HG02884 (cell line): ENCODE measurements at regions not wholly inside any gene's neighbourhood (a gene's known extent, or its start where the extent isn't known, plus 50 kb on each side); places are given as distances from the start of the nearest gene placed in this dataset.
A peak's percentile ranks its signal among the peaks of the same experiment; 100 is the strongest.

ENCODE experiments used
- ATAC-seq: cut with Tn5 transposase; IDR thresholded peaks from one replicate; pipeline ENCODE4 v1.9.1; 2021; ENCODE audit warnings: mild to moderate bottlenecking, moderate library complexity; ENCODE audit not compliant: unreplicated experiment

DNA sequence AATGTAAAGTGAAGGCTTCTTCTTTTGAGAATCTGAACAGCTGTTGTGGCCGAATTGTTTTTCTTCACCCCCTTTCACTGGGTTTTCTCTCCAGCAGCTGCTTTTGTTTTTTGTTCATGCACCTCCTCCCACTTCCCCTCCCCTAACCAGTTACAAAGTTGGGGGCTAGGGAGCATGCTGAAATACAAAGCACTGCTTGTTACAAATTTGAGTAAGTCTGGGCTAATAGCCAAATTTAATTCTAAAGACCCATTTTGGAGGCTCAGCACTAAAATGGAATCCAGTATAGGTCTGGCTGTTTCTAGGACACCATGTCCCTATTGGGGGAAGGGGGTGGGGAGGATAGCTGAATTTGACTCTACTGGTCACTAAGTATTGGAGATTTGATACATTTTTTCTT lies 89.2 kb upstream of the GPM6B start:
- no peak for ATAC-seq

DNA sequence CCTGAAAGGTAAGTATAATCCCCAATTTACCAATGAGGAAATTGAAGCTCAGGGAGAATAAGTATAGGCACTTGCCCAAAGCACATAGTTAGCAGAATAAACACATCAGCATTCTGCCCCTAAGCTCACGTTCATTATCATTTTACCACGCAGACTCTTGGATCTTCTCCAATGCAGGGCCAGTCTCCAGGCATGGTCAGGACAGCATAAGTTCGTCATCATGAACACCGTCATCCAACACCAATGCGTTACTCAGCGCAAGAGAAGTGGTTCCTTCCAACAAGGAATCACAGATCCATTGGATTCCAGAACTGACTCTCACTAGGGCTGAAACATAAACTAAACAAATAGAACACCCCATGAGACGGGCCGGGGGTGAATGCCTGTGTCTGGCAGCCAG lies 86.5 kb upstream of the GPM6B start:
- ATAC-seq = no peak

DNA sequence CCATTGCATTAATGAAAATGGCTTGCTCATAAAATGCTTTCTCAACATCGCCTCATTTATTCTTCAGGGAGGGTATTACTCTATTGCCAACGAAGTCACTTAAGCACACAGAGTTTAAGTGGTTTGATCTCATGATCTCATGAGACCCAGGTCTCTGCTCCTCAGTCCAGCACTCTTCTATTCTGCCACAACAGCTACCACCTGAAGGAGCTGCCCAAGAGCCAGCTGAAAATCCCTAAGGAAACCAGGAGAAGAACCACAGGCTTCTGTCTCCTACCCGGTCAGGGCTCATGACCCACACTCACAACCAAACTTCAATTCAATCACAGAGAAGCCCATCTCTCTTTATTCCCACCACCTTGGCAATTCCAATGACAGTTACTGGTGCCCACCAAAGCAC lies 85.5 kb upstream of the GPM6B start:
- no peak for ATAC-seq

DNA sequence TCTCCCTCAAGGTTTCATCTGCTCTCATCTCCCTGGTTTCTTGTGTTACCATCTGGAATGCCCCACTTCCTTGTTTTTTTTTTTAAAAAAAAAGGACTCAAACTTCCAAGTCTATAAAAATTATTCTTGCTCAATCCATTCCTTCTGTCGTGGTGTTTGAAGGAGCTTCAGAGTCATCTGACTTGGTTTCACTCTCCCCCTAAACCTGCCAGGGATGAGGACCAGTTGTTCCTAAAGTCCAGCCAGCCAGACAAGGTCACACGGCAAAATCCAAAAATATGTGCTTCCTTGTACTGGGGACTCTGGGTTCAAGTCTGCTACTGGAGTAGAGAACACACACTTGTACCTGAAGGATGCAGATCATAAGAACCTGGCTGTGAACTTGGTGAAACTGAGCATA lies 84.5 kb upstream of the GPM6B start:
- no peak for ATAC-seq

DNA sequence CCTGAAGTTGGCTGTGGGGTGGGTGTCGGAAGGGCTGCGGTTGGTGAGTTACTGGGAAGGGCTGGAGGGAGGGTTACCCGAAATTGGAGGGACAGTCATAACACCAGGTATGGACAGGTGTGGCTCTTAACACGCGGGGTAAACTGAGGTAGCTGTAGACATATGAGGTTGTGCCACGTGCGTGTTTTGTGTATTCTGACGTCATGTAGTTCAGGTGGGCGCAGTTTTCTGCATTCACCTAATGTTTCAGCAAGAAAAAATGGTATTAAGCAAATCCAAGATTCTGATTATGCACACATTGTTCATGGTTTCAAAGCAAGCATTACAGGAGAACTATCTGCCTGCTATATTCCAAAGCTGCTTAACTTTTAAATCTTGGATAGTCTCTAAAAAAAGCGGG lies 83.5 kb upstream of the GPM6B start:
- no peak for ATAC-seq

DNA sequence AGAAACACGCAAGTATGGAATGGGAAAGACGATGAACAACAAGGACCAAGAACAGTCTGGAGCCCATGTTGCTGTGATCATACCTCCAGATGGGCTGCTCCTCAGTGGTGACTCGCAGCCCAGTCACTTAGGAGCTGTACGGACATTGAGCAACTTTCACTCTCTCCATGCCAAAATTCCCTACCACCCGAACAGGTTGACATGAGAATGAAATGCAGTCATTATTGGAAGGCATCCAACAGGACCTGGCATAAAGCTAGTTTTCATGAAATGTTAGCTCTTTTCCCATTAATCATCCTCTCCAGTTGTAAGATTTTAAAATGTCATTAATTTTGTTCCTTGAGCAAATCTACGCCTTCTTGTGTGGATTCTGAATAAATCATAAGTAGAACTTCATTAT lies 82.7 kb upstream of the GPM6B start:
- no peak for ATAC-seq

DNA sequence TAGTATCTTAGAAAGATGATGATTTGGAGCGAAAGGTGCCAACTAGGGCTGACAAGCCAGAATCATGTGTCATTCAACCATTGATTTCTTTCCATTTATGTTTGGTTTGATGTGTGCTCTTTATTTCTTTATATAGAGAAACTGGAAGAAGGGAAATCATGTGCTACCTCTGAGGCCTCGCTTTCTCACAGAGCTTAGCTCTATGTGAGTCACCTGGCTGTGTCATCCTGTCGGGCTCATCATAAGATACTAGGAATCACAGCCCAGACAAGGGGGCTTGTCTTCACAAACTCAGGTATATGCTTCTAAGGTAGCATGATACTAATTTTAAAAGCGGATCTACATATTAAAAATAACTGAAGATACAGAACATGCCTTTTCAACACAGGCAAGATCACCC lies 81.7 kb upstream of the GPM6B start:
- no peak for ATAC-seq

DNA sequence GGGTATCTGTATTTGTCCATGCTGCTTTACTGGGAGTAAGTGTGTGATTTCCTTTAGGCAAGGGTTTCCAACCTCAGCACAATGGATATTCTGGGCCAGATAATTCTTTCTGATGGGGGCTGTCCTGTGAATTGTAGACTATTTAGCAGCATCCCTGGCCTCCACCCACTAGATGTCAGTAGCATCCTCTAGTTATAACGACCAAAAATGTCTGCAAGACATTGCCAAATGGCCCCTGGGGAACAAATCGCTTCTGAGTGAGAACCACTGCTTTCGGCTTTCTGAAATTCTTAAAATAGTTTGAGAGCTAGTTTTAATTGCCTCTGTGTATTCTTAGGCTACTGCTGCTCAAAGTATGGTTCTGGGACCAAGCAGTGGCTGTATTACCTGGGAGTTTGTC lies 81.2 kb upstream of the GPM6B start:
- ATAC-seq = peak; percentile 50

DNA sequence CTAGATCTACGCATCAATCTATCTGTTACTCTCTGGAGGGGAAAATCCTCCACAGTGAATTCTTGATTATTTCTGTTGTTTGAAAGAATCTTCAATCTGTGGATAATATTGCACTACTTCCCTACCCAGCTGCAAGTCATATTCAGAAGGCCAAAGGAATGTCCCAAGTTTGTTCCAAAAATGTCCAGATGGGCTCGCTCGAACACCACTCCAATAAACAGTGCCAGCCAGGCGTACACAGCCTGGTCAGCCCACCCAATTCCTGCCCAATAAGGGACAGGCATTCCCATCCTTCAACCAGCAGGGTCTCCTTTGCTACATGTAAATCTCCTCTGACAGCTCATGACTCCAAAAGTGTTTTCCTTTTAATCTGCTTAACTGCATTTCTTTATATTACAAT lies 80.7 kb upstream of the GPM6B start:
- ATAC-seq = no peak

DNA sequence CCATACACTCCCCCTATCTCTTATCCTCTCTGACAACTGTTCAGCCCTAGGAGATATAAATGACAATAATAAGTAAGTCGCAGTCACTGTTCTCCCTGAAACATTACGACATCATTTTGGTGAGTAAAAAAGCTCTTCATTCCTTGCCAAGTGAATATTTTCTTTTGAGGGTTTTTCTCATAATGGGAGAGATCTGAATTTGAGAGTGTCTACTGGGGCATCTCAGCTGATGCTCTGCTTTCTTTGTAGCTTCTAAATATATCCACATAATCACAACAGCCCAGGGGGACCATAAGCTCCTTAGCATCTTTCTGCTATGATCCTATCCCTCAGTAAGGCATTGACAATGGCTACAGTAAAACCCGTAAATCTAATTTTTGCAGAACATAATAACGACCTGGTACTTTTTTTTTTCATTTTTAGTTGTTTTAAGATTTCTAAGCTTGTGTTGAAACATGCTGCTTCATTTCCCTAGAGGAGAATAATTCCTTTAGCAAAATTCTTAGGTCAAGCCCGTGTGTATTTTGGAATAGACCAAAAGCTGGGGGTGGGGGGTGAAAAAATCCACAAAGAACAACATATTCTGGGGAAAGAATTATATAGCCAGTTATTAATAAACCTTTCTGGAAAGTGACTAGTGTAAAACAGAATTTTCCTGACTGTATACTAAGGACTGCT lies 78.1 kb upstream of the GPM6B start:
- ATAC-seq = no peak

DNA sequence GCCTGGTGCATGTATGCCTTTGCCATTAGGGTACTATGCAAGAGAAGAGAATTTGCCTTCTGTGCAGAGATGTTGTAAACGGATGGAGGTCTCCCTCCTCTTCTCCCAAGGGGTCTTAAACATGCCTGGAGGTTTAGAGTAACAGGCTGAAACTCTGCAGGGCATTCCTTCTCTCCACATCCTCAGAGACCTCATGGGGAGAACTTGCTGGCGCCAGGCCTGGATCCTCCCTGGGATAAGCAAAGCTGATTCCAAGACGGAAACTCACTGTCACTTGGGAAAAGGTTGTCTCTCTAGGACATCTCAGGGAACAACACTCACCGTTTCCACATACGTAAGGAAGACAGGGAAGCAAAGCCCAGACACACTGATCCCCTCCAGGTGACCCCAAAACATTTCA lies 76.9 kb upstream of the GPM6B start:
- ATAC-seq = no peak

DNA sequence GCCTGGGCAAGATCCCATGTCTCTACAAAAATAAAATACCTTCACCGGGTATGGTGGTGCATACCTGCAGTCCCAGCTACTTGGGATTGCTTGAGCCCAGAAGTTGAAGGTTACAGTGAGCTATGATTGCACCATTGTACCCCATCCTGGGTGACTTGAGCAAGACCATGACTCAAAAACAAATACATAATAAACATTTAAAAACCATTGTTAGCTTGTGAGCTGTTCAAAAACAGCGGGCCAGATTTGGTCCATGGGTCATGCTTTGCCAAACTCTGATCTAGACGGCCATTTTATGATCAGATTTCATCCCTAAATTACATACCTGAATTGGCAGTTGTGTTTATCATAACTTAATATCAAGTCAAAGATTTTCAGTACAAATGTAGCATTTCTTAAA lies 76.0 kb upstream of the GPM6B start:
- ATAC-seq = no peak

DNA sequence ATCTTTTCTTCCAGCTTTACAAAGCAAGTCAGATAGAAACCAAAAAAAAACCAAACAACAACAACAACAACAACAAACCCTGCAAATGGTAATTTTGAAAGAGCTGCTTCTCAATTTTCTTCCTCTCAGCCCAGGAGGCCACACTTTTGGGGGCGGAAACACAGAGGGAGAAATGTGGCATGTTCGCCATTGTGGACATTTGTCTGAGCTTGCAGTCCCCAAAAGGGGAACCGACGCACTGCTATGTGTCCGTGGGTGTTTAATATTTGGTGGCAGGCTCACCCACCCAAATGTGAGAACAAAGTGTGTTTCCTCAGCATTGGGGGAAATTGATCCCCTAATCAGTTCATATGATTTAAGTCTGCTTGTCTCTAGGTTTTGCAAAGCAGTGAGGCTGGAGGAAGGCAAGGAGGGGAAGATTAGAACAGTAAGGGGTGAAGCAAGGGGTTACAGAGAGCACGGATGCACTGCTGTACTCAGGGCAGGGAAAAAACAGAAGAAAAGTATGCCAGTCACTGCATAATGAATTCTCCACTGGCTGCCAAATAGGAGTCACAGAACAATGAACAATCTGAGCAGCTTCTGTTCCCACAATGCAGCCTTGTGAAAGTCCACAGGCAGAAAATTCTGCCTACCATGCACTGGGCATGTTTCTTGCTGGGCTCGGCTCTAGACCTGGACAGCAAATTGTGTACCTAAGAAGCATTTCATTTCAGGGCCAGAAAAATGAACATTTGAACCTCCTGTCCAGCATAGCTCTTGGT lies 74.7 kb upstream of the GPM6B start:
- ATAC-seq = no peak

DNA sequence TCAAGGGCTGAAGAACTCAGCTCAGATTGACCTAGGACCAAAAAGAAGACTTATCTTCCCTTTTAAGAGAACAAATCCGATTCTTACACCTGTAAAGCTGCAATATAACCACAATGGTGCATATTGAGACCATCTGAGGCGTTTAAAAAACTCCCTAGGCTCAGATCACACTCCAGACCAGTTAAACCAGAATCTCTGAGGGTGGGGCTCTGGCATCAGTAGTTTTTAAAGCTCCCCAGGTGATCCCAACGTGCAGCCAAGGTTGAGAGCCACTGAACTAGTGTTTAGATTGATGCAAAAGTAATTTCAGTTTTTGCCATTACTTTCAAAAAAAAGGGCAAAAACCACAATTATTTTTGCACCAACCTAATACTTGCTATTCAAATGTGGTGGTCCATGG lies 73.9 kb upstream of the GPM6B start:
- ATAC-seq = no peak

DNA sequence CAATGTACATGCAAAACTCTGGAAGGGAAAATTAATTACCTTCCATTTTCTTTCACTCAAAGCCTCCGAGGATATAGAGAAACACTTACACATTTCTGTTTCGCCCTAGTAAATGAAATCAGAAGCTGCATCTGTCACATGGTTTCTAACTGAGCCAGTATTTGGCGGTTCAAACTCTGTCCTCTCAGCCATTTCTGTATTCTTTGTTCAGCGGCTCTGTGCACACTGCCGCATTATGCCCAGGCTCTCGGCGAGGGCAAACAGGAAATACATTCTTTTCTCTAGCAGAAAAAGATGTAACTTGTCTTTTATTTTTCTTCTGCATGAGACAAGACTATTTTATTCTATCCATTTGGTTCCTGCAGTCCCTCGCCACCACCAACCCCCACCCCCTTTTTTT lies 71.4 kb upstream of the GPM6B start:
- no peak for ATAC-seq

DNA sequence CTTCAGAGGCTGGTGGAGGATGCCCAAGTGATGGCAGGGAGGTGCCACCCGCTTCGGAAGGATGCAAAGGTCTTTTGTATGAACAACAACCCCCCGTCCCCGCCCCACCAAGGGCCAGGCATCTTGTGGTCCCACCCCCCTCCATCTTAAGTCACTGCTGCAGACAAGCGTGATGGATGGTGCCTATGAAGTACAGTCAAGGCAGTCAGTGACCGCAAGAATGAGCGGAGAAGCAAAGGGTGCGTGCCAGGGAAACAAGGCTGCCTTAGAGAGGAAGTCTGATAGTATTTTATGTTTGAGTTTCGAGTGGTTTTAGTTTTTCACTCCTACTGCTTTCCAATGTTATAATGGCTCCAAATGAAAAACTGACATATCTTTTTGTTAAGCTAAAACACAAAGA lies 68.7 kb upstream of the GPM6B start:
- ATAC-seq = no peak

DNA sequence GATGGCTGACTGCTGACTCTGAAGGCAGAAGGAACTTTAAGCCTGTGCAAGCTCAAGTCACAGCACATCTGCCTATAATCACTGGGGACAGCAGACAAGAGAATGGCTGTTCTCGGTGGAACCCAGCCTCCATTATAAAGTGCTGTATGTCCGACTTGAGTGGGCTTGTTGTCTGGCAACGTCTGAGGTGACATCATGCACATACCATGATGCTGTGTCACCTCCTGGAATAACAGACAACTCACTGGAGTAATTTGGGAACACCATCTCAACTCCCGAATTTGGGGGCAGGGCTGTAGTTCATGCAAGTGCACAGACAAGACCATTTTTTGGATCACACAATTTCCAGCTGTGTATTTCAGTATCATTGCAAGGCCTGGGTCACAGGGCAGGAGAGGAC lies 59.8 kb upstream of the GPM6B start:
- no peak for ATAC-seq

DNA sequence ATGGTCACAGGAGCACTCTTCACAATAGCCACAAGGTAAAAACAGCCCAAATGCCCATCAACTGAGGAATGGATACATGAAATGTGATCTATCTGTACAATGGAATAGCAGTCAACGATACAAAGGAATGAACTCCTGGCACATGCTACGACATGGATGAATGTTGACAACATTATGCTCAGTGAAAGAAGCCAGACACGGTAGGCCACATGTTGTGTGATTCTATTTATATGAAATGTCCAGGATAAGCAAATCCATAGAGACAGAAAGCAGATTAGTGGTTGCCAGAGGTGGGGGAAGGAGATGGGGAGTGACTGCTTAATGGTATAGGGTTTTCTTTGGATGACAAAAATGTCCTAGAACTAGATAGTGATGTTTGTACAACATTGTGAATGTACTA lies 58.7 kb upstream of the GPM6B start:
- ATAC-seq = no peak

DNA sequence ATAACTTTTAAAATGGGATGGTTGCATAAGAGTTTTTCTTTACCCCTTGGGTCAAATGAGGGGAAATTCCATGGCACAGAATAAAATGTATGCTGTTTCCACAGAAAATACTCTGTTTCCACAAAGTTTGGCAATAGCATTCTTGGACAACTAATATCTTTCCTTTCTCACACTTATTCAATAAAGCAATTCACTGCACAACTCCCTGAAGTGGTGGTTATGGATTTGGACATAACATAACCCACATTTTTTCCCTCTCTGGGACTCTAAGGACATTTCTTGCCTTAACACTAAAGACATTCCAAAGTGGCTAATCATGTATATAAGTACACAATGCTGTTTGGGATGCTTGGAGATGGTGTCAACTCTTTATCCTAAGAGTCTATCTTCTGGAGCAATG lies 51.7 kb upstream of the GPM6B start:
- no peak for ATAC-seq
